HepG2 (cell line): ENCODE measurements at regions not wholly inside any gene's neighbourhood (a gene's known extent, or its start where the extent isn't known, plus 50 kb on each side); places are given as distances from the start of the nearest gene placed in this dataset.

Experiments
- ARNT ChIP-seq: fragments of 450-650 bp; IDR thresholded peaks from 2 replicates; pipeline ENCODE4 v1.6.1; 2017
- BRD4 ChIP-seq: sonication (generic); formaldehyde crosslinking; IDR thresholded peaks from 2 replicates; pipeline ENCODE4 v1.4.0; 2020; ENCODE audit warnings: missing genetic modification reagents
- KLF13 ChIP-seq: sonication (generic); formaldehyde crosslinking; IDR thresholded peaks from 2 replicates; pipeline ENCODE4 v1.4.0; 2020; ENCODE audit warnings: mild to moderate bottlenecking, missing genetic modification reagents
- NFE2 ChIP-seq: sonication (generic); formaldehyde crosslinking; IDR thresholded peaks from 2 replicates; pipeline ENCODE4 v1.4.0; 2020; ENCODE audit warnings: missing genetic modification reagents
- NPAS2 ChIP-seq: sonication (generic); formaldehyde crosslinking; IDR thresholded peaks from 2 replicates; pipeline ENCODE4 v1.8.0; 2022; ENCODE audit warnings: mild to moderate bottlenecking, missing genetic modification reagents, borderline replicate concordance
- PLRG1 ChIP-seq: fragments of 450-650 bp; conservative IDR thresholded peaks from 2 replicates; pipeline ENCODE4 v1.6.1; 2016
- PPARG ChIP-seq: conservative IDR thresholded peaks from 2 replicates; pipeline ENCODE4 v1.6.1; 2016; ENCODE audit warnings: missing biosample characterization, missing genetic modification reagents
- SMC3 ChIP-seq: IDR thresholded peaks from 2 replicates; pipeline ENCODE4 v1.6.1; 2011; ENCODE audit warnings: low read length, improper control_type of control experiment
- ZNF547 ChIP-seq: sonication (generic); formaldehyde crosslinking; IDR thresholded peaks from 2 replicates; pipeline ENCODE4 v1.5.1; 2020; ENCODE audit warnings: mild to moderate bottlenecking, missing genetic modification reagents
- ZNF550 ChIP-seq: sonication (generic); formaldehyde crosslinking; IDR thresholded peaks from 2 replicates; pipeline ENCODE4 v1.4.0; 2020; ENCODE audit warnings: mild to moderate bottlenecking, missing genetic modification reagents, borderline replicate concordance
- ZNF564 ChIP-seq: sonication (generic); formaldehyde crosslinking; IDR thresholded peaks from 2 replicates; pipeline ENCODE4 v1.8.1; 2023; ENCODE audit warnings: mild to moderate bottlenecking, missing genetic modification reagents
- TF ChIP-seq, protein P1 (sequence below): IDR thresholded peaks from 2 replicates; pipeline ENCODE4 v1.6.1; 2016
- TF ChIP-seq, protein P2 (sequence below): IDR thresholded peaks from 2 replicates; pipeline ENCODE4 v1.6.1; 2012; ENCODE audit warnings: low read depth, low read length, improper control_type of control experiment
- TF ChIP-seq, protein P3 (sequence below), 2 experiments: sonication (generic) in 1 of 2; formaldehyde crosslinking in 1 of 2; IDR thresholded peaks; 2 replicates each; pipeline versions ENCODE4 v1.4.0 to v1.6.1; 2018 to 2020; ENCODE audit warnings: missing genetic modification reagents in 2 of 2, borderline replicate concordance in 1 of 2, low read depth in 1 of 2, mild to moderate bottlenecking in 1 of 2, missing biosample characterization in 1 of 2
- TF ChIP-seq, protein P4 (sequence below): sonication (generic); formaldehyde crosslinking; IDR thresholded peaks from 2 replicates; pipeline ENCODE4 v1.4.0; 2020; ENCODE audit warnings: mild to moderate bottlenecking, missing genetic modification reagents
- TF ChIP-seq, protein P5 (sequence below): sonication (generic); formaldehyde crosslinking; IDR thresholded peaks from 2 replicates; pipeline ENCODE4 v1.4.0; 2020; ENCODE audit warnings: mild to moderate bottlenecking, missing genetic modification reagents
- TF ChIP-seq, protein P6 (sequence below): sonication (generic); formaldehyde crosslinking; IDR thresholded peaks from 2 replicates; pipeline ENCODE4 v1.8.0; 2022; ENCODE audit warnings: mild to moderate bottlenecking, missing genetic modification reagents; ENCODE audit not compliant: insufficient replicate concordance
- TF ChIP-seq, protein P7 (sequence below): sonication (generic); formaldehyde crosslinking; IDR thresholded peaks from 2 replicates; pipeline ENCODE4 v1.5.0; 2020; ENCODE audit warnings: mild to moderate bottlenecking, missing genetic modification reagents

DNA sequence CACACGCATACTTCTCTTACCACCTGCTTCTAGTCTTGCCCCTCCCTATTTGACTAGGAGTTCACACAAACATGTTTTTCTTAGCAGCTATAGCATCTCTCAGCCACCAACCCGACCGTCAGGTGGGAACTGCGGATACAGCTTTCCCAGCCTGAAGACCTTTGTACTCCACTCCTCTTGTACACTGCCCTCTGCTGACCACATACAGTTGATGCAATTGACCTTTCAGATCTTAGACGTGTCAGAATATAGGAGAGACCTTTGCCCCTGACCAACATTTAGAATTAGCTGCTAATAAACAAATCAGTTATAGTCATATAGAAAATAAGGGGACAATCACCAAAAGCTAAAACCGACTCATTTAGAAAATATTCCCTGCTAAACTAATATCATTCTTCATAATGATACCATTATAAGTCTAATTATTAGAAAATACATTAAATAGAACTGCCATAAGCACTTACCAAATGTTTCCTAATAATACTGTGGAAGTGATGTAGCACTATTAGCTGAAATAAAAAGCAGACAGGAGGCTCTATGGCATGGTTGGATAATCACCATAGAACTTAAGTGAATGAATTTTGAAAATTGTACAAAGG lies 208.4 kb downstream of the RAD51AP2 start (continued):
- TF ChIP-seq, protein P1, sequence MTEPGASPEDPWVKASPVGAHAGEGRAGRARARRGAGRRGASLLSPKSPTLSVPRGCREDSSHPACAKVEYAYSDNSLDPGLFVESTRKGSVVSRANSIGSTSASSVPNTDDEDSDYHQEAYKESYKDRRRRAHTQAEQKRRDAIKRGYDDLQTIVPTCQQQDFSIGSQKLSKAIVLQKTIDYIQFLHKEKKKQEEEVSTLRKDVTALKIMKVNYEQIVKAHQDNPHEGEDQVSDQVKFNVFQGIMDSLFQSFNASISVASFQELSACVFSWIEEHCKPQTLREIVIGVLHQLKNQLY = no peak
- TF ChIP-seq, protein P2, sequence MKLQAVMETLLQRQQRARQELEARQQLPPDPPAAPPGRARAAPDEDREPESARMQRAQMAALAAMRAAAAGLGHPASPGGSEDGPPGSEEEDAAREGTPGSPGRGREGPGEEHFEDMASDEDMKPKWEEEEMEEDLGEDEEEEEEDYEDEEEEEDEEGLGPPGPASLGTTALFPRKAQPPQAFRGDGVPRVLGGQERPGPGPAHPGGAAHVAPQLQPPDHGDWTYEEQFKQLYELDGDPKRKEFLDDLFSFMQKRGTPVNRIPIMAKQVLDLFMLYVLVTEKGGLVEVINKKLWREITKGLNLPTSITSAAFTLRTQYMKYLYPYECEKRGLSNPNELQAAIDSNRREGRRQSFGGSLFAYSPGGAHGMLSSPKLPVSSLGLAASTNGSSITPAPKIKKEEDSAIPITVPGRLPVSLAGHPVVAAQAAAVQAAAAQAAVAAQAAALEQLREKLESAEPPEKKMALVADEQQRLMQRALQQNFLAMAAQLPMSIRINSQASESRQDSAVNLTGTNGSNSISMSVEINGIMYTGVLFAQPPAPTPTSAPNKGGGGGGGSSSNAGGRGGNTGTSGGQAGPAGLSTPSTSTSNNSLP = peak; percentile 66
- TF ChIP-seq ZNF550 (CRISPR knock-in tag) = no peak
- TF ChIP-seq NPAS2 (CRISPR knock-in tag) = no peak
- no peak for TF ChIP-seq BRD4
- TF ChIP-seq KLF13 (CRISPR knock-in tag) = no peak
- no peak for TF ChIP-seq ZNF547 (CRISPR knock-in tag)
- TF ChIP-seq, protein P3, sequence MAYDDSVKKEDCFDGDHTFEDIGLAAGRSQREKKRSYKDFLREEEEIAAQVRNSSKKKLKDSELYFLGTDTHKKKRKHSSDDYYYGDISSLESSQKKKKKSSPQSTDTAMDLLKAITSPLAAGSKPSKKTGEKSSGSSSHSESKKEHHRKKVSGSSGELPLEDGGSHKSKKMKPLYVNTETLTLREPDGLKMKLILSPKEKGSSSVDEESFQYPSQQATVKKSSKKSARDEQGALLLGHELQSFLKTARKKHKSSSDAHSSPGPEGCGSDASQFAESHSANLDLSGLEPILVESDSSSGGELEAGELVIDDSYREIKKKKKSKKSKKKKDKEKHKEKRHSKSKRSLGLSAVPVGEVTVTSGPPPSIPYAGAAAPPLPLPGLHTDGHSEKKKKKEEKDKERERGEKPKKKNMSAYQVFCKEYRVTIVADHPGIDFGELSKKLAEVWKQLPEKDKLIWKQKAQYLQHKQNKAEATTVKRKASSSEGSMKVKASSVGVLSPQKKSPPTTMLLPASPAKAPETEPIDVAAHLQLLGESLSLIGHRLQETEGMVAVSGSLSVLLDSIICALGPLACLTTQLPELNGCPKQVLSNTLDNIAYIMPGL (CRISPR knock-in tag; IDR thresholded peaks at IDR 0.05; ENCODE audit: borderline replicate concordance in 1 of 2, low read depth in 1 of 2) = 0 out of 4 replicates have a peak, but pooled peaks of 1 of the 2 experiments have one; percentile 43
- no peak for TF ChIP-seq ARNT
- peak; percentile 75; the same call in 1 of the 2 replicates for TF ChIP-seq PPARG
- TF ChIP-seq PLRG1 = no peak
- TF ChIP-seq ZNF564 = no peak
- TF ChIP-seq, protein P4, sequence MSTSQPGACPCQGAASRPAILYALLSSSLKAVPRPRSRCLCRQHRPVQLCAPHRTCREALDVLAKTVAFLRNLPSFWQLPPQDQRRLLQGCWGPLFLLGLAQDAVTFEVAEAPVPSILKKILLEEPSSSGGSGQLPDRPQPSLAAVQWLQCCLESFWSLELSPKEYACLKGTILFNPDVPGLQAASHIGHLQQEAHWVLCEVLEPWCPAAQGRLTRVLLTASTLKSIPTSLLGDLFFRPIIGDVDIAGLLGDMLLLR = no peak
- TF ChIP-seq, protein P5, sequence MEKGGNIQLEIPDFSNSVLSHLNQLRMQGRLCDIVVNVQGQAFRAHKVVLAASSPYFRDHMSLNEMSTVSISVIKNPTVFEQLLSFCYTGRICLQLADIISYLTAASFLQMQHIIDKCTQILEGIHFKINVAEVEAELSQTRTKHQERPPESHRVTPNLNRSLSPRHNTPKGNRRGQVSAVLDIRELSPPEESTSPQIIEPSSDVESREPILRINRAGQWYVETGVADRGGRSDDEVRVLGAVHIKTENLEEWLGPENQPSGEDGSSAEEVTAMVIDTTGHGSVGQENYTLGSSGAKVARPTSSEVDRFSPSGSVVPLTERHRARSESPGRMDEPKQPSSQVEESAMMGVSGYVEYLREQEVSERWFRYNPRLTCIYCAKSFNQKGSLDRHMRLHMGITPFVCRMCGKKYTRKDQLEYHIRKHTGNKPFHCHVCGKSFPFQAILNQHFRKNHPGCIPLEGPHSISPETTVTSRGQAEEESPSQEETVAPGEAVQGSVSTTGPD (CRISPR knock-in tag) = no peak
- TF ChIP-seq SMC3 = peak; percentile 95
- TF ChIP-seq, protein P6, sequence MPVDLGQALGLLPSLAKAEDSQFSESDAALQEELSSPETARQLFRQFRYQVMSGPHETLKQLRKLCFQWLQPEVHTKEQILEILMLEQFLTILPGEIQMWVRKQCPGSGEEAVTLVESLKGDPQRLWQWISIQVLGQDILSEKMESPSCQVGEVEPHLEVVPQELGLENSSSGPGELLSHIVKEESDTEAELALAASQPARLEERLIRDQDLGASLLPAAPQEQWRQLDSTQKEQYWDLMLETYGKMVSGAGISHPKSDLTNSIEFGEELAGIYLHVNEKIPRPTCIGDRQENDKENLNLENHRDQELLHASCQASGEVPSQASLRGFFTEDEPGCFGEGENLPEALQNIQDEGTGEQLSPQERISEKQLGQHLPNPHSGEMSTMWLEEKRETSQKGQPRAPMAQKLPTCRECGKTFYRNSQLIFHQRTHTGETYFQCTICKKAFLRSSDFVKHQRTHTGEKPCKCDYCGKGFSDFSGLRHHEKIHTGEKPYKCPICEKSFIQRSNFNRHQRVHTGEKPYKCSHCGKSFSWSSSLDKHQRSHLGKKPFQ (CRISPR knock-in tag) = peak; percentile 45
- TF ChIP-seq NFE2 (CRISPR knock-in tag) = no peak
- TF ChIP-seq, protein P7, sequence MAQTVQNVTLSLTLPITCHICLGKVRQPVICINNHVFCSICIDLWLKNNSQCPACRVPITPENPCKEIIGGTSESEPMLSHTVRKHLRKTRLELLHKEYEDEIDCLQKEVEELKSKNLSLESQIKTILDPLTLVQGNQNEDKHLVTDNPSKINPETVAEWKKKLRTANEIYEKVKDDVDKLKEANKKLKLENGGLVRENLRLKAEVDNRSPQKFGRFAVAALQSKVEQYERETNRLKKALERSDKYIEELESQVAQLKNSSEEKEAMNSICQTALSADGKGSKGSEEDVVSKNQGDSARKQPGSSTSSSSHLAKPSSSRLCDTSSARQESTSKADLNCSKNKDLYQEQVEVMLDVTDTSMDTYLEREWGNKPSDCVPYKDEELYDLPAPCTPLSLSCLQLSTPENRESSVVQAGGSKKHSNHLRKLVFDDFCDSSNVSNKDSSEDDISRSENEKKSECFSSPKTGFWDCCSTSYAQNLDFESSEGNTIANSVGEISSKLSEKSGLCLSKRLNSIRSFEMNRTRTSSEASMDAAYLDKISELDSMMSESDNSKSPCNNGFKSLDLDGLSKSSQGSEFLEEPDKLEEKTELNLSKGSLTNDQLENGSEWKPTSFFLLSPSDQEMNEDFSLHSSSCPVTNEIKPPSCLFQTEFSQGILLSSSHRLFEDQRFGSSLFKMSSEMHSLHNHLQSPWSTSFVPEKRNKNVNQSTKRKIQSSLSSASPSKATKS (CRISPR knock-in tag) = no peak
